Activated T-helper 1 cell treated with anti-CD3 and anti-CD28 coated beads, Interleukin-12 subunit alpha, Interleukin-12 subunit beta, Interleukin-2, Interleukin-4 antibody, amounts not matched to agents 30 ng/mL and 10 ng/mL and 1 ng/mL, durations not matched to agents 14 hours and 24 hours and 36 hours (primary cell): ENCODE measurements at regions not wholly inside any gene's neighbourhood (a gene's known extent, or its start where the extent isn't known, plus 50 kb on each side); places are given as distances from the start of the nearest gene placed in this dataset.
"Not testable (repeated sequence)": the region's sequence is repeated elsewhere in the genome, so short reads cannot be mapped to it uniquely, and the experiment has no call there.

ENCODE experiments used
- DNase-seq: peaks from one replicate; pipeline ENCODE4 v3.0.0; 2021; ENCODE audit warnings: low spot score
- H3K27ac Mint-ChIP-seq: one replicate; pipeline ENCODE4 v1.8.0; 2021; ENCODE audit warnings: mild to moderate bottlenecking, mixed read lengths
- H3K27me3 Mint-ChIP-seq: one replicate; pipeline ENCODE4 v1.8.0; 2022; ENCODE audit warnings: mild to moderate bottlenecking, moderate library complexity, mixed read lengths; ENCODE audit not compliant: insufficient read depth
- H3K36me3 Mint-ChIP-seq: one replicate; pipeline ENCODE4 v1.8.0; 2021; ENCODE audit warnings: low read depth, mixed read lengths
- H3K4me1 Mint-ChIP-seq: one replicate; pipeline ENCODE4 v1.8.0; 2021; ENCODE audit warnings: low read depth, mixed read lengths
- H3K4me3 Mint-ChIP-seq: one replicate; pipeline ENCODE4 v1.8.0; 2021; ENCODE audit warnings: mild to moderate bottlenecking, moderate library complexity, mixed read lengths
- H3K9me3 Mint-ChIP-seq: one replicate; pipeline ENCODE4 v1.8.0; 2021; ENCODE audit warnings: mixed read lengths
- intact Hi-C: fragments of 100-400 bp; cut with micrococcal nuclease; formaldehyde crosslinking; loops from one replicate; pipeline ENCODE4 v1.15.1; 2024

DNA sequence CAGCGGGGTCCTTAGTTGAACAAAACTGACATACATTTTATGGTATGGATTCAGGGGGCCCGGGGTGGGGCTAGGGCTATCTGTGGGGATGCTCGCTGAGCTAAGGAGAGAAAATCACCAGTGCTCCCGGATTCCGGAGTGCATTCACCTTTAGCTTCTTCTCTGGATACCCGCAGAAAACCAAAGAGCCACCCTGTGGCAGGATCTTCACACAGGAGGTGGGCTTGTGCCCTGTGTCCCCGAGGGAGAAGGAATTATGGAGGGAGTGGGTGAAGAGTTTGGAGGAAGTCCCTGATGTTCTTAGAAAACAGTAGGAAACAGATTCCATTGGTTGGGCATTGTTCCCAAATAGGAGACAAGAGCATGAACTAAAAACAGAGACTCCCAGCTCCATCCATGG is 385.2 kb upstream of the DEFB115 start:
- H3K36me3 Mint-ChIP-seq, intact Hi-C loops: not testable (repeated sequence)

DNA sequence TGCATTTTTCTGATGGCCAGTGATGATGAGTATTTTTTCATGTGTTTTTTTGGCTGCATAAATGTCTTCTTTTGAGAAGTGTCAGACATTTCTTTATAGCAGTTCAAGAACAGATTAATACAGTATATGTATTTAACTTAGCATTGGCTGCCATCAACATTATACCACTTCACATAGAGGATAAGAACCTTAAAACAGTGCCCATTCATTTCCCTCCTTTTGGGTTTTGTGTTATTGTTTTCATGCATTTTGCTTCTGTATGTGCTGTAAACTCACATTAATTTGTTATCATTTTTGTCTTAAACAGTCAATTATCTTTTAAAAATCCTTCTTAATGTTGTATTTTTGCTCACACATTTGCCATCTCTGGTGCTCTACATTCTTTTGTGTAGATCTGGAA is 381.6 kb upstream of the DEFB115 start:
- H3K27ac Mint-ChIP-seq, DNase-seq, H3K27me3 Mint-ChIP-seq, intact Hi-C loops, H3K4me1 Mint-ChIP-seq, H3K4me3 Mint-ChIP-seq, H3K36me3 Mint-ChIP-seq: not testable (repeated sequence)
- peaks cover 41% of the 10 kb centered on the region for H3K9me3 Mint-ChIP-seq

More for the DNA sequence above, 385.2 kb upstream of the DEFB115 start:
- H3K9me3 Mint-ChIP-seq, result peaks cover 54% of the 10 kb centered on the region
- not testable (repeated sequence) for DNase-seq, H3K4me1 Mint-ChIP-seq, H3K27me3 Mint-ChIP-seq, H3K4me3 Mint-ChIP-seq, H3K27ac Mint-ChIP-seq

DNA sequence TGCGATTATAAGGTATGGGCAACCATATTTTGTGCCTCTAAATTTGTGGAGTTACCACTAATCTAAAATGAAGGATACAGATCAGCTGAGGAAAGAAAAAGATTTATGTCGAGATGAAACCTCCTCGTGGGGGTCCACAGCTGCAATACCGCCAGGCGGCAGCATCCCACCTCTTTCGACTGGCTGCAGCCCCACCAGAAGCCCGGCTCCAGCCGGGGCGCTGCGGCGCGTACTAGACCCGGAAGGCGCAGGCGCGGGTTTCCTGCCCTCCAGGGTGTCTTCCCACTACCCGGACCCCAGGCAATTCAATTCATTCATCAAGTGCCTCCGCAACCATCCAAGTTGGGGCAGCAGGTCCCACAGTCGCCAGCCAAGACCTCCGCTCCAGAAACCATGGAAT is 366.1 kb upstream of the DEFB115 start:
- H3K4me3 Mint-ChIP-seq, DNase-seq, intact Hi-C loops, H3K36me3 Mint-ChIP-seq, H3K4me1 Mint-ChIP-seq, H3K27ac Mint-ChIP-seq: not testable (repeated sequence)
- peaks cover 17% of the 10 kb centered on the region for H3K9me3 Mint-ChIP-seq
- H3K27me3 Mint-ChIP-seq, result peaks cover 21% of the 10 kb centered on the region

DNA sequence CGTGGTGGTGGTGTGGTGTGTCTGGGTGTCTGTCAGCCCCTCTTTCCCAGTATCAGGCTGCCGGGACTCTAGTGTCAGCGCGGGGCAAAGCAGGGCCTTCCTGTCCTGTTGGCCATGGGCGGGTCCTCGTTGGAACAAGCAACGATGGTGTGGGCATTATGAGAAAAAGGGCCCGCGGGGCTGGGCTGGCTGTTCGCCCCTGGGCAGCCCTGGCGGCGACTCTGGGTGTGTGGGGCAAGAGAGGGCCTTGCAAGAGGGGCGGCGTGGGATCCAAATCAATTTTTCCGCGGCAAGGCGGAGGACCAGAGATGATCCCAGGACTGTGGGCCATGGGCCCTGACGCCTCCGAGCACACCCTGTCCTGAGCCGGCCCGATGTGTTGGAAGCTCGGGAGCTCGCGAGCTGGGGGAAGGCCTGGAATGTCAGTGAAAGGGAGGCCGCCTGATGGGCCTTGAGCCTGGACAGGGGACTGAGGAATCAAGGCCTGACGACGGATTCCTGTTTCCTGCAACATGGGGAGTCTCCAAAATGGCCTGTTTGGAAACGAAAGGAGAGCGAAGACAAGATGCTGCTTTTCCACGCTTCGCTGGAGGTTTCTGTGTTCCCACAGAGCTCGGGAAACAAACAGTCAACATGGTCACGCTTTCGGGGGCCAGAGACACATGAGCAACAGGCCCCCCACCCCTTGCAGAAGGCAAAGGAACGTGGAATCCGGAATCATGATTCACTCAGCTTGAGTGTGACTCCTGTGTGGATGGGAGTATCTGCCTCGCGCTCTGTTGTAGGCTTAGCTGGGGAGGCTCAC is 364.7 kb upstream of the DEFB115 start:
- intact Hi-C loops, result no loop called here
- H3K36me3 Mint-ChIP-seq, result no peaks in the 10 kb centered on the region
- H3K4me3 Mint-ChIP-seq, result no peak overlapping the region
- H3K27me3 Mint-ChIP-seq, result peaks cover 24% of the 10 kb centered on the region
- no peak overlapping the region for H3K27ac Mint-ChIP-seq
- no peaks in the 10 kb centered on the region for H3K4me1 Mint-ChIP-seq
- H3K9me3 Mint-ChIP-seq, result peaks cover 4% of the 10 kb centered on the region
- DNase-seq, result no peak

DNA sequence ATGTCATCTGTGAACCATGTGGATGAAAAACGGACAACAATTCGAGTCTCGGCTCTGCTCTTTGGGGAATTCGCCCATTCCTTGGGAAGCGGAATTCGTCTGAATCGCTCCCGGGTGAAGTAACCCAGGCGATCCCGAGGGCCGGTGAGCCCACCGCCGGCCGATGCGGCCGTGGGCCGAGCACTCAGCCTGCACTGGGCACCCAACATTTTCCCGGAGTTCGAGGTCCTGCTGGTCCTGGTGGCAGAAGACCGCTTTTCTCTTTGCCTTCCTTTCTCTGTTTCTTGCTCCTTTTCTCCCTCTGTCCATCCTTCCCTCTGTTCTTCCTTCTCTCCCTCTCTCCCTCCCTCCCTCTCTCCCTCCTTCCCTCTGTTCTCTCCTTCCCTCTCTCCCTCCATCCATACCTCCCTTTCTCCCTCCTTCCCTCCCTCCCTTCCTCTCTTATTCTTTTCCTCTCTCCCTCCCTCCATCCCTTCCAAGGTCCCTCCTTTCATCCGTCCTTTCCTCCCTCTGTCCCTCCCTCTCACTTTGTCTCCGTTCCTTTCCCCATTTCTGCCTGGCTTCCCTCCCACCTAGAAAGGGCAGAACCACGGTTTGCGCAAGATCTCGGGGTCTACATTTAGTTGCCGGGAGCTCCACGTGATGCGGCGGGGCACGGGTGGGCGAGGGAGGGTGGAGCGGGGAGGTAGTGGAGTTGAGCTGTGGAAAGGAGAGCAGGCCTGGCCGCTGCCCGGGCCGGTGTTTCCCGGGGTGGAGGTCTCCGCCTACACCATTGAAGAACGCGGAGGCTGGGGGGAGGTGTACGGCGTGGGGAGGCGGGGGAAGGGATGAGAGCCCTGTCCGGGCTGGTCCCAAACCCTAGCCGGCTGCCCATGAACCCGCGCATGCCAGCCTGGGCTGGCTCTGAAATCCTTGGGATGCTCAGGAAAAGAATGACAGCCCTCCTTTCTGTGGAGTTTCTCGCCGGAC is 363.8 kb upstream of the DEFB115 start:
- H3K27ac Mint-ChIP-seq, H3K4me1 Mint-ChIP-seq, H3K9me3 Mint-ChIP-seq, H3K36me3 Mint-ChIP-seq, H3K4me3 Mint-ChIP-seq, DNase-seq, intact Hi-C loops: not testable (repeated sequence)
- H3K27me3 Mint-ChIP-seq, result peaks cover 26% of the 10 kb centered on the region

DNA sequence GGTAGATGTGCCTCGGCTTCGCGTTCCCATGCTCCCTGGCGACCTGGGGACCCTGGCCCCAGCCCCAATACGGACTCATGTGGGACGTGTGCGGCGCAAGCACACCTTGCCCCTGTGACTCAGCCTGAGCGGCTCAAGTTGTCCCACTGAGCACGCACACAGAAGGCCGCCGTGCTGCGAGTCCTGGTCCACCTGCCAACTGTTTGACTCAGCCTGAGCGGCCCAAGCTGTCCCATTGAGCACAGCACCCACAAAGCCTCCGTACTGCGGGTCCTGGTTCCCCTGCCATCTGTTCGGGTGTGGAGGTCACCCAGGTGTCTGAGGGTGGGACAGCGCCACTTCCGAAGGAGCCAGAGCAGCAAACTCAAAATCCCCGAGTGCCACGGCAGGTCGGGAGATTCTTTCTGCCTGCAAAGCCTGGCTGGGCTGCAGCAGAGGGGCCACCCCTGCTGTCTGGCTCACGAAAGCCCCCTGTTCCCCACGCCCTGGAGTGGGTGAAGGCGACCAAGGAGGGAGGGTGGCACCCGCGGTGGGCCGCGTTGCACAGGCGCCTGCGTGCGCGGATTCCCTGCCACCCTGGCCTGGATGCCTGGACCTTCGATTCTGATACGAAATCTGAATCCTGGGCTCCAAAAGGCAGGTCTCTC is 362.6 kb upstream of the DEFB115 start:
- H3K9me3 Mint-ChIP-seq, H3K36me3 Mint-ChIP-seq, H3K4me3 Mint-ChIP-seq, H3K27ac Mint-ChIP-seq, intact Hi-C loops, H3K4me1 Mint-ChIP-seq, DNase-seq: not testable (repeated sequence)
- H3K27me3 Mint-ChIP-seq, result peaks cover 26% of the 10 kb centered on the region

DNA sequence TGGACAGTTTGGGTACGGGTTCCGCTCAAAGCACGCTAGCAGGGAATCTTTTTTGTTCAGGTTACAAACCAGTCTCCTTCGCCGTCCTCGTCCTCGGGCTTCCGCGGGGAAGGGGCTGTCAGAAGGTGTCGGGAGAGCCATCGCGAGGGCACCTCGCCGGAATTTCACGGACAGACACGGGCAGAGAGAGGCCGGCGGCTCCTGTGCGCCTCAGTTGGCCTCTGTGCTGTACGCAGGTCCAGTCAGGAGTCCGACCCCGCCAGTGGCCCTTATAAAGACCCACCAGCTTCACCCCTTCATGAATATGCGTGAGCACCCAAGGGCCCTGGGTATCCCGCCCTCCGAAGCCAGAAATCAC is 362.1 kb upstream of the DEFB115 start:
- H3K4me1 Mint-ChIP-seq, H3K36me3 Mint-ChIP-seq, H3K4me3 Mint-ChIP-seq, intact Hi-C loops, H3K9me3 Mint-ChIP-seq, DNase-seq, H3K27ac Mint-ChIP-seq: not testable (repeated sequence)
- H3K27me3 Mint-ChIP-seq, result peaks cover 26% of the 10 kb centered on the region

DNA sequence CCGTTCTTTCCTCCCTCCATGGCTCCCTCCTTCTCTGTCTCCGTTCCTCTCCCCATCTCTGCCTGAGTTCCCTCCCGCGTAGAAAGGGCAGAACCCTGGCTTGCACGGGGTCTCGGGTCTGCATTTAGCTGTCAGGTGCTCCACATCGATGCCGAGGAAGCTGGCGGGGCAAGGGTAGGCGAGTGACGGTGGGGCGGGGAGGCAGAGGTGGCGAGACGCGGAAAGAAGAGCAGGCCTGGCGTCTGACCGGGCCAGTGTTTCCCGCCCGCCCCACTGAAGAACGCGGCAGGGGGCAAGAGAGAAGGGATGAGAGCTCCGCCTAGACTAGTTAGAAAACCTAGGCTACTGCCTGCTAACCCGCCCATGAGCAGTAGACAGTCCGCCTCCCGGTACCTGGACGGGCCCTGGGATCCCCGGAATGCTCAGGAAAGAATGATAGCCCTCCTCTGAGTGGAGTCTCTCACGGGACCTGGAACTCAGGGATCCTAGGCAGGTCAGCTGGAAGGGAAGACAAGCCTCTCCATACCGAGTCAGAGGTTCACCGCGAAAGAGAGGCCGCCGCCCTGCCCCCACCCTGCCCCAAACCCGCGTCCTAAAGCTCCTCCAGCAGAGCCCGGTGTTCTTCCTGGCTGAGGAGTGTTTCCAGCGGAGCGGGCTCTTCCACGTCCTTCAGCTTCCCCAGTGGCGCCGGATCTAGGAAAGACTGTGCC is 357.9 kb upstream of the DEFB115 start:
- intact Hi-C loops, H3K9me3 Mint-ChIP-seq, H3K4me3 Mint-ChIP-seq, H3K27ac Mint-ChIP-seq, H3K36me3 Mint-ChIP-seq, DNase-seq, H3K27me3 Mint-ChIP-seq, H3K4me1 Mint-ChIP-seq: not testable (repeated sequence)

DNA sequence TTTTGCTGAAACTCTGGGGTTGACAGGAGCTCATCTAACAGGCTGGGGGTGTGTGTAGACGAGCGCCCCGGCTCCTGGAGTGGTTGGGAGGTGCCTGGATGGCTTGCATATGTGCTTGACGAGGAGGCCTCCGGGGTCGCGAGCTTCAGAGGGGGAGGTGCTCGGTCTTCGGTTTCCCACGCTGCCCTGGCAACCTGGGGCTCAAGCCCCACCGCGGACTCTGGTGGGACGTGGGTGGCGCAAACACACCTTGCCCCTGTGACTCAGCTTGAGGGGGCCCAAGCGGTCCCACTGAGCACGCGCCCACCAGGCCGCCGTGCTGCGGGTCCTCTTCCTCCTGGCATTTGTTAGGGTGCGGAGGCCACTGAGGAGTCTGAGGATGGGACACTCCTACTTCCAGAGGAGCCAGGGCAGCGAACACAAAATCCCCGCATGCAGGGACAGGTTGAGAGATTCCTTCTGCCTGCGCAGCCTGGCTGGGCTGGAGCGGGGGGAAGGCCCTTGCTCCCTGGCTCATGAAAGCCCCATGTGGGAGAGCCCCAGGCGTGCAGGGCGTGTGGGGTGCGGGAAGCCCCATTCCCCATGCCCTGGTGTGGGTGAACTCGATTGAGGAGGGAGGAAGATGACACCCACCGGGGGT is 357.3 kb upstream of the DEFB115 start:
- H3K27me3 Mint-ChIP-seq, H3K27ac Mint-ChIP-seq, H3K36me3 Mint-ChIP-seq, H3K4me3 Mint-ChIP-seq, H3K4me1 Mint-ChIP-seq, intact Hi-C loops, DNase-seq, H3K9me3 Mint-ChIP-seq: not testable (repeated sequence)

DNA sequence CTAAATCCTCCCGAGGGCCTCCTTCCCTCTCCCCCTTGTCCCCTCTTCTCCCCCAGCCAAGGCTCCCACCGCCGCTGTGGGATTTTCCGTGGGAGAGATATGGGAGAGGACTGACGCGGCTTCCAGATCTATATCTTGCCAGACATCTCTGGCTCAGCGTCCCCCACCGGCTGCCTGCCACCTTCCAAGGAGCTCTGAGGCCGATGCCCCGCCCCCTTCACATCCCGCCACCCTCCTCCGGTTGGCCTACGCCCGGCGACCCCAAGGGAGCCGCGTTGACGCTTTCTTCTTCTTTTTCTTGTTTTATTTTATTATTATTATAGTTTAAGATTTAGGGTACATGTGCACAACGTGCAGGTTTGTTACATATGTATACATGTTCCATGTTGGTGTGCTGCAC is 352.2 kb upstream of the DEFB115 start:
- H3K9me3 Mint-ChIP-seq, result peaks cover 29% of the 10 kb centered on the region
- H3K27me3 Mint-ChIP-seq, result not testable (repeated sequence)

DNA sequence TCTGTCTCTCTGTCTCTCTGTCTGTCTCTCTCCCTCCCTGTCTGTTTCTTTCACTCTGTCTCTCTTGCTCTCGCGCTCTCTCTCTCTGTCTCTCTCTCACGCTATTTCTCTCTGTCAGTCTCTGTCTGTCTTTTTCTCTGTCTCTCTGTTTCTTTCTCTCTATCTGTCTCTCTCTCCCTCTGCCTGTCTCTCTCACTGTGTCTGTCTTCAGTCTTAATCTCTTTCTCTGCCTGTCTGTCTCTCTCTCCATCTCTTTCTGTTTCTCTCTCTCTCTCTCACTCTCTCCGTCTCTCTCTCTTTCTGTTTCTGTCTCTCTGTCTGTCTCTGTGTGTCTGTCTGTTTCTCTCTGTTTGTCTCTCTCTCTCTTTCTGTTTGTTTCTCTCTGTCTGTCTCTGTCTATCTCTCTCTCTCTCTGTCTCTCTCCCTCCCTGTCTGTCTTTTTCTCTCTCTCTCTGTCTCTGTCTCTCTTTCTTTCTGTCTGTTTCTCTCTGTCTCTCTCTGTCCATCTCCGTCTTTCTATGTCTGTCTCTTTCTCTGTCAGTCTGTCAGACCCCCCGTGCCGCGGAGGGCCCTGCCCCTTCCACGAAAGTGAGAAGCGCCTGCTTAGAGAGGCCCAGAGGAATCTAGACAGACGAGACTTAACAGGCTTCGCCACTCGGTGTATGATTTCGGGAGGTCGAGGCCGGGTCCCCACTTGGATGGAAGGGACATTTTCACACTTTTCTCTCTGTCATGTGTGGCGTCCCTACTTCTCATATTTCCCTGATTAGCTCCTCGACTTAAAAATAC is 346.3 kb upstream of the DEFB115 start:
- no peak for DNase-seq
- Mint-ChIP-seq H3K36me3 (no peaks in the 10 kb centered on the region), H3K27ac (no peak overlapping the region), H3K9me3 (peaks cover 44% of the 10 kb centered on the region), H3K4me3 (no peak overlapping the region), H3K4me1 (peaks cover 6% of the 10 kb centered on the region), H3K27me3 (peaks cover 3% of the 10 kb centered on the region)
- intact Hi-C loops, result no loop called here

More for the DNA sequence above, 352.2 kb upstream of the DEFB115 start:
- DNase-seq, H3K36me3 Mint-ChIP-seq, intact Hi-C loops, H3K4me3 Mint-ChIP-seq, H3K27ac Mint-ChIP-seq, H3K4me1 Mint-ChIP-seq: not testable (repeated sequence)
